Dendritic cell treated with granulocyte-macrophage colony-stimulating factor and Interleukin-4, amounts not matched to agents 40 ng/mL and 50 ng/mL, for 4 days (primary cell): ENCODE measurements at regions not wholly inside any gene's neighbourhood (a gene's known extent, or its start where the extent isn't known, plus 50 kb on each side); places are given as distances from the start of the nearest gene placed in this dataset.
"Not testable (repeated sequence)": the region's sequence is repeated elsewhere in the genome, so short reads cannot be mapped to it uniquely, and the experiment has no call there.

Experiments
- H3K27ac Mint-ChIP-seq: one replicate; pipeline ENCODE4 v1.8.0; 2022; ENCODE audit warnings: mild to moderate bottlenecking, mixed read lengths
- H3K27me3 Mint-ChIP-seq: one replicate; pipeline ENCODE4 v1.8.0; 2022; ENCODE audit warnings: mild to moderate bottlenecking, mixed read lengths
- H3K36me3 Mint-ChIP-seq: one replicate; pipeline ENCODE4 v1.8.0; 2022; ENCODE audit warnings: low read depth, mixed read lengths
- H3K4me1 Mint-ChIP-seq: one replicate; pipeline ENCODE4 v1.8.0; 2022; ENCODE audit warnings: low read depth, mixed read lengths
- H3K4me3 Mint-ChIP-seq: one replicate; pipeline ENCODE4 v1.8.0; 2022; ENCODE audit warnings: mild to moderate bottlenecking, moderate library complexity, mixed read lengths
- H3K9me3 Mint-ChIP-seq: one replicate; pipeline ENCODE4 v1.8.0; 2022; ENCODE audit warnings: mixed read lengths
- intact Hi-C: fragments of 100-400 bp; cut with micrococcal nuclease; formaldehyde crosslinking; loops from one replicate; pipeline ENCODE4 v1.15.0; 2022

- Mint-ChIP-seq H3K4me3 (no peak overlapping the region), H3K36me3 (no peaks in the 10 kb centered on the region), H3K9me3 (peaks cover 10% of the 10 kb centered on the region), H3K27me3 (peaks cover 11% of the 10 kb centered on the region), H3K27ac (no peak overlapping the region), H3K4me1 (no peaks in the 10 kb centered on the region)
- intact Hi-C loops, result no loop called here
Observed at GRCh38 chr1:239987103-239987745, 104.5 kb upstream of the FMN2 start.

DNA sequence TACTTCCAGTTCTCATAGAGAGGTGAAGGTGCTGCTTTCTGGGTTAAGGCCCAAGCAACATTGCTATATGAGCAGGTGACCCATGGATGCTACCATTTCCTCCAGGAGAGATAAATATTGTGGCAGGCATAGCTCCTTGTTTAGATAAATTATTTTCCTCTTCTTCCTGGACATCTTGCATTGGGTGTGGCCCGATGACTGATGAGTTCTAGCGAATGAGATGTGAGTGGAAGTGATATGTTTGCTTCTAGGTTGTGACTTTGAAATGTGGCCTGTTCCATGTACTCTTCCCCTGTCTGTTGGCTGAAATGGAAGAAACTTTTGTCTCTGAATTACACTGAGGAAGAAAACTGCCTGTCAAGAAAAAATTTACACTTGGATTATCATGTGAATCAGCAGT, 101.7 kb upstream of the FMN2 start:
- Mint-ChIP-seq H3K27ac (no peak overlapping the region), H3K9me3 (no peaks in the 10 kb centered on the region), H3K4me3 (no peak overlapping the region), H3K27me3 (peaks cover 27% of the 10 kb centered on the region), H3K36me3 (no peaks in the 10 kb centered on the region), H3K4me1 (no peaks in the 10 kb centered on the region)
- intact Hi-C loops, result no loop called here

GRCh38 chr1:239992566-239992965, 99.1 kb upstream of the FMN2 start:
- intact Hi-C loops, H3K4me3 Mint-ChIP-seq: not testable (repeated sequence)

GRCh38 chr1:239993366-239993765, 98.3 kb upstream of the FMN2 start:
- H3K36me3 Mint-ChIP-seq, result no peaks in the 10 kb centered on the region
- no peak overlapping the region for H3K27ac Mint-ChIP-seq
- H3K4me3 Mint-ChIP-seq, result no peak overlapping the region
- no peaks in the 10 kb centered on the region for H3K9me3 Mint-ChIP-seq
- H3K4me1 Mint-ChIP-seq, result no peaks in the 10 kb centered on the region
- H3K27me3 Mint-ChIP-seq, result peaks cover 53% of the 10 kb centered on the region
- intact Hi-C loops, result no loop called here

More at GRCh38 chr1:239992566-239992965, 99.1 kb upstream of the FMN2 start:
- not testable (repeated sequence) for H3K4me1 Mint-ChIP-seq, H3K27ac Mint-ChIP-seq, H3K9me3 Mint-ChIP-seq, H3K36me3 Mint-ChIP-seq
- H3K27me3 Mint-ChIP-seq, result peaks cover 49% of the 10 kb centered on the region

GRCh38 chr1:239995281-239995680, 96.4 kb upstream of the FMN2 start:
- peaks cover 65% of the 10 kb centered on the region for H3K27me3 Mint-ChIP-seq
- H3K4me1 Mint-ChIP-seq, result no peaks in the 10 kb centered on the region
- no peak overlapping the region for H3K4me3 Mint-ChIP-seq
- intact Hi-C loops, result no loop called here
- H3K9me3 Mint-ChIP-seq, result no peaks in the 10 kb centered on the region
- no peak overlapping the region for H3K27ac Mint-ChIP-seq
- no peaks in the 10 kb centered on the region for H3K36me3 Mint-ChIP-seq

DNA sequence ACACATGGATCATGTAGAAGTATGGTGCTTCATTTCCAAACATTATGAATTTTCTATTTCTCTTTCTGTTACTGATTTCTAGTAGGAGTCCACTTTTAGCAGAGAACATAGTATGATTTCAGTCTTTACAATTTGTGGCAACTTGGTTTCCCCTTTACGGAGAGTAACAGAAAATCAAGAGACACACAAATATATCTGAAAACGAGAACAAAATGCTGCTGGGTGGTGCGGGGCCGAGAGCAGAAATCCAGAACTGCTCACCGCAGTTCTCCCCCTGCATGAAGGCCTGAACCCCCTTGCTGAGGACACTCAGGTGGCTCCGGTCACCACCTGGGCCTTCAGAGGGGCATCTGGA, 94.5 kb upstream of the FMN2 start:
- peak overlapping the region; percentile 39 for H3K4me3 Mint-ChIP-seq
- H3K27me3 Mint-ChIP-seq, result peaks cover 62% of the 10 kb centered on the region
- intact Hi-C loops, result no loop called here

DNA sequence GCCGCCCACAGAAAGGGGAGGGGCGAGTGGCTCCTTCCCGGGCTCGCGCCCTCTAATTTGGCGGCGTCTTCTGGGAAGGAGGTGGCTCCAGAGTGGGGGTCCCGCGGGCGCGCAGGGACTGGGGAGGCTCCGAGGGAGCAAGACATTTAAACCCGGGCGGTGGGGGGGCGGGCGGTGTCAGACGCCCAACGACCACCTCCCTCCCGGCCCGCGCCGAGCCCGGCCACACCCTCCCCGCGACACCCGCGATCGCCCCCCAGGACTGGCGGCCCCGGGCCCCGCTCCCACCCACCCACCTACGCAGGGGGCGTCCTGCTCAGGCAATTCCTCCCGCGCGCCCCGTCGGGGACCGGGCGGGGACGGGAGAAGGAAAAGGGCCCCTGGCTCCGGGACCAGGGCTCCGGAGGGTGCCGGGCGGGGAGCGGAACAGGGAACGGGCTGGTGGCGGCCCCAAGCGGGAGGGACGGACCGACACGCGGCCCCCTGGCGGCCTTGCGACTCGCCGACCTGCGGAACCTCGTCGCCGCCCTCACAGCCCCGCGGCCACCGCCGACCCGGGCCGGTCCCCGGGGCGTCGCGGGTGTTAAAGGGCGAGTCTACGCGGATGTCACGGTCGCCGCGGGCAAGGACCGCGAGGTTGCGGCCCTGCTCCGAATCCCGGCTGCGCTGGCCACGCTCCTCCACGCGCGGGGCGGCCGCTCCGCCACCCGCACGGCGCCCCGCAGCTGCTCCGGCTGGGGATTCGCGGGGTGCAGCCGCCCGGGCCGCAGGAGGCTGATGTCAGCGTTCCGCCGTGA, 94.0 kb upstream of the FMN2 start:
- Mint-ChIP-seq H3K4me3 (peak overlapping the region; percentile 52), H3K9me3 (no peaks in the 10 kb centered on the region)
- intact Hi-C loops, result no loop called here

More for the DNA sequence above, 94.5 kb upstream of the FMN2 start:
- no peak overlapping the region for H3K27ac Mint-ChIP-seq
- no peaks in the 10 kb centered on the region for H3K36me3 Mint-ChIP-seq
- H3K9me3 Mint-ChIP-seq, result no peaks in the 10 kb centered on the region
- H3K4me1 Mint-ChIP-seq, result no peaks in the 10 kb centered on the region

GRCh38 chr1:239998312-239998649, 93.4 kb upstream of the FMN2 start:
- H3K27ac Mint-ChIP-seq, result no peak overlapping the region
- peaks cover 57% of the 10 kb centered on the region for H3K27me3 Mint-ChIP-seq

More for the DNA sequence above, 94.0 kb upstream of the FMN2 start:
- peaks cover 61% of the 10 kb centered on the region for H3K27me3 Mint-ChIP-seq
- no peaks in the 10 kb centered on the region for H3K4me1 Mint-ChIP-seq
- no peaks in the 10 kb centered on the region for H3K36me3 Mint-ChIP-seq
- H3K27ac Mint-ChIP-seq, result no peak overlapping the region

GRCh38 chr1:239999170-239999569, 92.5 kb upstream of the FMN2 start:
- no peaks in the 10 kb centered on the region for H3K9me3 Mint-ChIP-seq
- H3K36me3 Mint-ChIP-seq, result no peaks in the 10 kb centered on the region
- H3K4me3 Mint-ChIP-seq, result no peak overlapping the region
- H3K4me1 Mint-ChIP-seq, result no peaks in the 10 kb centered on the region
- H3K27me3 Mint-ChIP-seq, result peaks cover 58% of the 10 kb centered on the region
- intact Hi-C loops, result no loop called here
- no peak overlapping the region for H3K27ac Mint-ChIP-seq

More at GRCh38 chr1:239998312-239998649, 93.4 kb upstream of the FMN2 start:
- intact Hi-C loops, result no loop called here
- H3K9me3 Mint-ChIP-seq, result no peaks in the 10 kb centered on the region
- H3K4me1 Mint-ChIP-seq, result no peaks in the 10 kb centered on the region
- peak overlapping the region; percentile 52 for H3K4me3 Mint-ChIP-seq
- no peaks in the 10 kb centered on the region for H3K36me3 Mint-ChIP-seq

GRCh38 chr1:240000634-240001033, 91.0 kb upstream of the FMN2 start:
- no peaks in the 10 kb centered on the region for H3K36me3 Mint-ChIP-seq
- H3K4me1 Mint-ChIP-seq, result no peaks in the 10 kb centered on the region
- no peaks in the 10 kb centered on the region for H3K9me3 Mint-ChIP-seq
- no peak overlapping the region for H3K4me3 Mint-ChIP-seq
- no peak overlapping the region for H3K27ac Mint-ChIP-seq
- intact Hi-C loops, result no loop called here
- peaks cover 45% of the 10 kb centered on the region for H3K27me3 Mint-ChIP-seq

GRCh38 chr1:240001177-240001740, 90.4 kb upstream of the FMN2 start:
- Mint-ChIP-seq H3K4me3 (no peak overlapping the region), H3K4me1 (no peaks in the 10 kb centered on the region), H3K27me3 (peaks cover 41% of the 10 kb centered on the region), H3K27ac (no peak overlapping the region), H3K9me3 (no peaks in the 10 kb centered on the region), H3K36me3 (no peaks in the 10 kb centered on the region)
- intact Hi-C loops, result no loop called here

- Mint-ChIP-seq H3K27me3 (peaks cover 23% of the 10 kb centered on the region), H3K27ac (no peak overlapping the region), H3K36me3 (no peaks in the 10 kb centered on the region), H3K4me3 (no peak overlapping the region), H3K9me3 (no peaks in the 10 kb centered on the region), H3K4me1 (no peaks in the 10 kb centered on the region)
- intact Hi-C loops, result no loop called here
Observed at GRCh38 chr1:240004086-240004749, 87.5 kb upstream of the FMN2 start.

- Mint-ChIP-seq H3K9me3 (peaks cover 13% of the 10 kb centered on the region), H3K4me3 (no peak overlapping the region), H3K36me3 (no peaks in the 10 kb centered on the region), H3K27ac (no peak overlapping the region), H3K4me1 (no peaks in the 10 kb centered on the region), H3K27me3 (peaks cover 10% of the 10 kb centered on the region)
- intact Hi-C loops, result no loop called here
Observed at GRCh38 chr1:240005997-240006650, 85.6 kb upstream of the FMN2 start.

DNA sequence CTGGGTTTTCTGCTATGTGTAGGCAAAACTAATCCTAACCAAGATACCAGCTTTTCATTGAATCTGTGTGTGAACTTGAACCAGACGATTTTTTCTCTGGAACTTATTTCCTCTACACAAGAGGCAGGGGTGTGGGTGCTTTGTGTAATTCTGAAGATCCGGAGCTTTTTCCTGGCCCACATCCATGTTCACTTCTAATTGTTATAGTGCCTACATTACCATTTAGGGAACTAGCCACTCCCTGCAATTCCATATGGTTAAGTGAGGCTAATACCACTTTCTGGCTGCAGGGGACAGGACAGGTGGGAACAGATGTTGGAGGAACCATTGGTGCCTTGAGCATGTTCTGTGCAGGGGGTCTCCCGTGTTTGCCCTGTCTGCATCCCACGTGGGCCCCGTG, 83.4 kb upstream of the FMN2 start:
- no peak overlapping the region for H3K4me3 Mint-ChIP-seq
- peaks cover 13% of the 10 kb centered on the region for H3K9me3 Mint-ChIP-seq
- no peaks in the 10 kb centered on the region for H3K4me1 Mint-ChIP-seq
- intact Hi-C loops, result no loop called here
- peaks cover 3% of the 10 kb centered on the region for H3K27me3 Mint-ChIP-seq
- H3K36me3 Mint-ChIP-seq, result no peaks in the 10 kb centered on the region
- no peak overlapping the region for H3K27ac Mint-ChIP-seq
